Lower leg skin (tissue), 3 donors: ENCODE measurements at regions not wholly inside any gene's neighbourhood (a gene's known extent, or its start where the extent isn't known, plus 50 kb on each side); places are given as distances from the start of the nearest gene placed in this dataset.
"Not testable (repeated sequence)": the region's sequence is repeated elsewhere in the genome, so short reads cannot be mapped to it uniquely, and the experiment has no call there.

Experiments
- CTCF ChIP-seq, 3 donors: fragments of 450-650 bp; IDR thresholded peaks; one replicate each; pipeline ENCODE4 v1.5.1; 2016; ENCODE audit warnings: antibody characterized with exemption in 3 of 3, mild to moderate bottlenecking in 3 of 3, moderate library complexity in 2 of 3
- POLR2A ChIP-seq, 2 donors: fragments of 450-650 bp; IDR thresholded peaks; one replicate each; pipeline ENCODE4 v1.6.1; 2016 to 2017; ENCODE audit warnings: antibody characterized with exemption in 2 of 2, mild to moderate bottlenecking in 1 of 2, moderate library complexity in 1 of 2

GRCh38 chr2:33906129-33906528 is 307.0 kb upstream of the FAM98A start:
- not testable (repeated sequence) for TF ChIP-seq CTCF, POLR2A (IDR thresholded peaks at IDR 0.05)
